MM.1S (cell line): ENCODE measurements at regions not wholly inside any gene's neighbourhood (a gene's known extent, or its start where the extent isn't known, plus 50 kb on each side); places are given as distances from the start of the nearest gene placed in this dataset.

Experiments
- CTCF ChIP-seq: fragments of 300-600 bp; sonication (generic); IDR thresholded peaks from 2 replicates; pipeline ENCODE4 v1.5.1; 2016; ENCODE audit warnings: antibody characterized with exemption, low read length, mixed read lengths
- EZH2 ChIP-seq: fragments of 300-600 bp; sonication (generic); optimal IDR thresholded peaks from 2 replicates; pipeline ENCODE3; 2017; ENCODE audit warnings: low read depth, mild to moderate bottlenecking, antibody characterized with exemption, low read length, mixed read lengths
- EZH2phosphoT487 ChIP-seq: fragments of 300-600 bp; sonication (generic); IDR thresholded peaks from 2 replicates; pipeline ENCODE4 v1.6.1; 2018; ENCODE audit warnings: antibody characterized with exemption, low read length

- TF ChIP-seq CTCF (no peak), EZH2phosphoT487 (no peak), EZH2 (no peak)
Observed at GRCh38 chr15:93819826-93820225, 411.5 kb upstream of the MCTP2 start.
